NCI-H1092 treated with DMSO at 0.1 percent for 48 hours (cell line): ENCODE measurements at regions not wholly inside any gene's neighbourhood (a gene's known extent, or its start where the extent isn't known, plus 50 kb on each side); places are given as distances from the start of the nearest gene placed in this dataset.

ENCODE experiments used
- DNase-seq: peaks from one replicate; lab custom pipeline; 2025; lab: John Stamatoyannopoulos, UW

DNA sequence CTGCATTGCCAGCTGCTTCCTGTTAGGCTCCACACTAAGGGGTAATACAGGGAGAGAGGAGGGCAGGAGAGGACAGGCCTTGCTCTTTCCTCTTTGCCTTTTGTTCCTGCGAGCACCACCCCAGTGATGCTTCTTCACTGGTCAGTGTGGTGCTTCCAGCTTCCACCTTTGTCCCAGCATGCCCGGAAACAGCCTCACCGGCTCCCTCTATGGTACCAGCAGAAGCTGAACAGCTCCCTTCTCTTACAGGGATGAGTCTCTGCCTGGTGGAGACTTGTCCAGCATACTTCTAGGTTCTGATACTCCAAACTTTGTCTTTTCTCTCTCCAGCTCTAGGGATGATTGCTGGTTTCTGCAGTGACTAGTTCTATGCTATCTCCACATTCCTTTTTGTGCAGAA lies 413.3 kb downstream of the TSN start:
- no peak for DNase-seq

DNA sequence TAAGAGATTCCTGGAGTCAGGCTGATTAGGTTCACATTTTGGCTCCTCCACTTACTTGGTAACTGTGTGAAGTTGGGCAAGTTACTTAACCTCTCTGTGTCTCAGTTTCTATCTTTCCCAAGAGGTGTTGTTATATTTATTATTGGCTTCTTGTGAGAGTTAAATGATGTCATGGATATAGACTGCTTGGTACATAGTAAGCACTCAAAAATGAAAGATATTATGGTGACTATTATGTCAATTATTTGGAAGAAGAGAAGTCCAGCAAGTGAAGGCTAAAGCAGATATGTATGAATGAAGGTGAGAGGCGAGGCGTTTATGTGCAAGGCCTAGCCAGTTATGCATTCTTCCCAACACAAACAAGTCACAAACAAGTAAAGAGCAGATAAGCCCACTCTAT lies 417.4 kb downstream of the TSN start:
- no peak for DNase-seq

DNA sequence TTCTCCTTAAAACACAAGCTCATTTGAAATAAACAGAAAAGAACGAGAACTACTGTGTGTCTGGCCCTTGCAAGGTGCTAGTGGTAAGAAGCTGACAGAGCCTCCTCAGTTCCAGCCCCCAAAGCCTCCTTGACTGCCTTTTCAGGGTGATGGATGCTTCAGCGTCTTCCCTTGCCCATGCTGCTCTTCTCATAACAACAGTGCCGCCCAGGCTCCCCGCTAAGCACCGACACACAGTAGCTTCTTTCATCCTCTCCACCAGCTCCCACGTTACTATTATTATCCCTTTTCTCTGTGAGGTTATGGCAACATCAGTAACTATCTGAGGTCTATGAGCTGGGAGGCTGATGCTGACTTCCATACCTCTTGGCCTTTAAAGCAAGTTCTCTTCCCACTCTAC lies 418.6 kb downstream of the TSN start:
- no peak for DNase-seq

DNA sequence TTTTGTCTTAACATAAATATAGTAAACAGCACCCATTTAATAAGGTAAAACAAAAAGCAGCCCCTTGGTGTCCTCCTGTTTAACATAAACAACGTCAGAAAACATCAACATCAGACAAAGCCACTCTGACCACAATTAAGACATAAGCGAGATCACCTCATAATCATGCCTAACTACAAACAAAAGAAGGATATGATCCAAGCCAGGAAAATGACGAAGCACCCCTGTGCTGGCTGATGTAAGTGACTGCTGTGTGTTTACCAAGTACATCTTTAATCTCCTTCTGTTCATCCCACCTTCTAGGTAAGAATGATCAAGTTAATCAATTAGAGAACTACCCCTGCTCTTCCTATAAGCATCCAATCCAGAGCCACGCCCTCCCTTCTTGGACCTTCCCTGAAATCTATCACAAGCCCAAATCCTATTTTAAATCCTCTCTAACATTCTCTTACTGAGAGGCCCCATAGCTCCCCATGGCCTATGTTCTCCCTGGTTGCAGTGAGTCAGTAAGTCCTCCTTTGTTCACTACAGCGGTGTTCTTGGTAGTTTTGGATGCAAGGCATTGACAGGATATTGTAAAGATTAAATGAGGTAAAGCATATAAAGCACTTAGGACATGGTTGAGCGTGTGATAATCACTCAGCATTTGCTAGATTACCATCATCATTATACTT lies 424.2 kb downstream of the TSN start:
- DNase-seq: no peak

DNA sequence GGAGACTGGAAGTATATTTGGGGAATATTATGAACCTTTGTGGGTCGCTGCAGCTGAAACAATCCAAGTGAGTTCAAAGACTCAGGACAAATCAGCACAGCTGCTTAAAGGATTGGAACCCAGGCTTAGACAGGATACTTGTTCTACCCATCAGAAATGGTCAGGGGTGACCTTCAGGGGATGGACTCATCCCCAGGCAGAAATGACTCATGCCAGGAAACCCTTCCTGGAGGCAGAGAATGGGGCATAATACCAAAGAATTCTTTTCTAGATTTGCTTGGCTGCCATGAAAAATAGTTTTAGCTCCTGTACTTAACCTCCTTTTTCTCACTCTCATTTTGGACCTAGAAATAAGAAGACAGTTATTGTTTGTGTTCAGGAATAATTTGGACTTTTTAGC lies 425.5 kb downstream of the TSN start:
- no peak for DNase-seq

DNA sequence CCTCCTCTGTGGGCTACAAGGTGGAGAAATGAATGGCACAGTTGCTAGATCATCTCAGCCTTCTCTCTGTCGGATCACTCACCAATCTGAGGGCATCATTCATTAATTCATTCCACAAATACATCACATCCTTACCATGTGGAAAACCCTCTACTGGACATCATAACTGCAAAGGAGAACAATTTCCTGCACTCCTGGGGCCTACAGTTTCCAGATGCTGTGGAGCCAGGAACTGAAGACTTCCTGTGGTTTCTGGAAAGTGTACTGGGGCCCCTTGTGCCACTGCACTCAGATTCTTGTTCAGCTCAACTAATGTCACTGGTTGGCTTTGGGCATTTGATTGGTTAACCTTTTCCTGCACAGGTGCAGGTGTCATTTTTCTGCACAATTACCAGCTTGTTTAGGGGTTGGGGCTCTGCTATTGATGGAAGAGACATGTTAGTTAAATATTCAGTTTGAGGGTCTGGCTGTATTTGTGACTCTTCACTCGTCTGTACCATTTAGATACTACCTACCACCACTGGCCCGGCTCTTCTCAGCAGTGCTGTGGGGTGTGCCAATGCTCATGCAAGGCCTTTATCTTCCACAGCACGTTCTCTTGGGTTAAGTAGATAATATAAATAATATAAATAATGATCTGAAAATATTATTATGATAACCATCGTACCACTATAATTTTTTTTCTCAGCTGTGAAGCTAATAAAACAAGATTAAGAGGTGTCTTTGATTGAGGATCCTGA lies 427.3 kb downstream of the TSN start:
- no peak for DNase-seq

DNA sequence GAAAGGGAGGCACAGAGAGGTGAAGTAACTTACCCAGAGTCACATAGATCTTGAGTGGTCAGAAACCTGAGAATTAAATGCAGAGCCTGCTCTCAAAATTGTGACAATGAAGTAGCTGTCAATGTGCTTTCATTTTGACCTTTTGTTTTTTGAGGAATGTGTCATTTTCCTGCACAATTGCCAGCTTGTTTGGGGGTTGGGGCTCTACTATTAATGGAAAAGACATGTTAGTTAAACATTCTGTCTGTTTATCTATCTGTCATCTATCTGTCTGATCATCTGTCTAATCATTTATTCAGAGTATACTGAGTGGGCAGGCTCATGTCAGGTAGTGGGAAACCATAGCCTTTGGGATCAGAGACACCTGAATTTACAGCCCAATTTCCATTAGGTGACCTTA lies 428.4 kb downstream of the TSN start:
- no peak for DNase-seq

DNA sequence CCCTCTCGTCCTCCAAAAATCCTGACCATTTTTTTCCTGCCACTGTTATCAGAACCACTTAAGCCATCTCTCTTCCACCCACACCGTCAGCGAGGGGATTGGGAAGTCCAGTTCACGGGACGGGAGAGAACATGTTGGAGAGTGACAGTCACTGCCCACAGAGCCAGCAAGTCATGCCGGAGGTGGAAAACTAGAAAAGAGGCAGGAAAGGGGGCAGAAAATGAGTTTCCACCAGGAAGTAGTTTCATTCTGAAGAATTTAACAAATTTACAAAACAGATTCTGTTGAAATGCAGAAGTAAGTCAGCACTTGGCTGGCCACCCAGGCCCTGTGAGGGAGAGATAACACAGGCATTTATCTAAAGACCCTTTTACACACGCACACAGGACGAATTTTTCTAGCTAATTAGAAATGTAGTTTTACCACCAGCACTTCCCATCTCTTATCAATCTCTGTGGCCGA lies 431.3 kb downstream of the TSN start:
- no peak for DNase-seq

DNA sequence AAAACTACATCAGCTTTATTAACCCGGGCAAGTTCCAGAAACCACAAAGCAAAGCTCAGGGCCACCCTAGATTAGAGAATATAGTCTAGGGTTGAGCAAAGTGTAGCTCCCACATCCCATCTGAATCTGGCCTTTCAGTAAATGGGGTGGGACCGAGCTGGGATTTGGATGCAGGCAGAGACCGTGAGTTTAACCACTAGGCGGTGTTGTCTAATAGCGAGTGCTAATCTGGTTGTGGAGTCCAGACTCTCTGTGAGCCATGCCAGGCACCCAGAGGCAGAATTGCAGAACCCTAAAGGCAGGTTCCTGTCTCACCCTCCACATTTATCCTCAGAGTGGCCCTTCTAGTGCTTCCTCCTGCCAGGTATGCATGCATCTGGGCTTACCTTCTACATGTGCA lies 435.9 kb downstream of the TSN start:
- peak; percentile 1 for DNase-seq

DNA sequence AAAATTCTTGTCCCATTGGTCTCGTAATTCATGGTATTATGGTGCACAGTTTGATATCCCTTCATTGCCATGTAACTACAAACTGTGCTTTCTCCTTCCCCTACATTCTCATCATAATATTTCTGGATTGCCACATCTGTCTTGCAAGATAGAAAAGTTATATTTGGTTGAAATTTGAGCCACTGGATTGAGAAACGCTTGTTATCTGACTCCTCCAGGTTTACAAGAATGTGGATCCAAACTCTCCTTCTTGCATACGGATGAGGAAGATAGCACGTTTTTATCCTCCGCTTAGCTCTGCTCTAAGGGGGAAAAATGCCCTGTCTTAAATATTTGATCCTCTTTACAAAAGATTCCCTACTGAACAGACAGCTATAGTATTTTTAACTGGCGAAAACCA lies 438.2 kb downstream of the TSN start:
- no peak for DNase-seq

DNA sequence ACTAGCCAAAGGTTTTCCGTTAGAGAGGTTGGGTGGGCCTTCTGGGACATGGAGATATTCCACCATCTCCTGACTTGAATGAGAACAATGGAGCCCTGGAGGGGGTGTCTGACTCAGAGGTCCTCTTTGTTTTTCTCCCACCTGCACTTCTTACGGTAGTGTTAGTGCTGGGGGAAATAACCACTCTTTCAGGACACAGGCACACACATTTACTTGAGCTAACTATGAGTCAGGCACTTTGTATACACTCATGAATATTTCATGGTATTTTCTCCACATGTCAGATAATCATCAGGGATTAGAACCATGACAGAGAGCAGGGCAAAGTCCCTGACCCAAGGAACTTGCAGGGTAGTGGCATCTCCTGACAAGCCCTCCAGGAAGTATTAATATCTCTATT lies 439.1 kb downstream of the TSN start:
- no peak for DNase-seq

DNA sequence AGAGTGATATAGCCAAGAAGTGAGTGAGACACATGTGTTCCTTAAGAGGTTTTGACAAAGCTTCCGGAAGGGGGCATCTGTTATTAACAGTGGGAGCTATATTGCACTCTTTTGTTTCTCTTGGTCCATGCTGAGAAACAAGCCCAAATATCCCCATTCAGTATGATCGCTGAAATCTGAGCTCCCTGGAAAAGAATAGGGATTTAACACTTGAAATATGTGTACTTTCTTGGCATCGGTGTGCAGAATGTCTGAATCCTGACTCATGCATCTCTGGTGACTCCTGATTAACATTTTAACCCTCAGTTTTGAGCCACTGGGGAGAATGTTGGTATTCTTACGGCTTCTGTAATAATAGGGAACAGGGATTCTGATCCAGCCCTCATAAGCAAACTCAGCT lies 448.1 kb downstream of the TSN start:
- peak; percentile 42 for DNase-seq

DNA sequence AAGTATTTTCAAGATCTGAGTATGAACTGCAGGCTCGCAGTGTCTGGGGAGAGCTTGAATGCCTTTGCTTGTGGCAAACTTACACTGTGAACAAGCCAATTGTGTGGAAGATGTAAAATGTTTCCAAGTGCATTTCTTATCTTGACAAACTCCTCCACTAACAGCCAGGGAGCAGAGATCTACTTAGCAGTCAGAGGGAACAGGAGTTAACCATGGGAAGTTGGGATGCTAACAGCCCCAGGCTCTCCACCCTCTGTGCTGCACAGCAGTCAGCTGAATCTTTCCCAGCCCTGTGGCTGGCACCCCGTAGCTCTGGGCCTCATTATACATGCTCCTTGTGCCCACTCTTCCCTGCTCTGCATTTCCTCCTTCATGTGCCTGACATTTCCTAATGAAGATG lies 450.2 kb downstream of the TSN start:
- DNase-seq: no peak

DNA sequence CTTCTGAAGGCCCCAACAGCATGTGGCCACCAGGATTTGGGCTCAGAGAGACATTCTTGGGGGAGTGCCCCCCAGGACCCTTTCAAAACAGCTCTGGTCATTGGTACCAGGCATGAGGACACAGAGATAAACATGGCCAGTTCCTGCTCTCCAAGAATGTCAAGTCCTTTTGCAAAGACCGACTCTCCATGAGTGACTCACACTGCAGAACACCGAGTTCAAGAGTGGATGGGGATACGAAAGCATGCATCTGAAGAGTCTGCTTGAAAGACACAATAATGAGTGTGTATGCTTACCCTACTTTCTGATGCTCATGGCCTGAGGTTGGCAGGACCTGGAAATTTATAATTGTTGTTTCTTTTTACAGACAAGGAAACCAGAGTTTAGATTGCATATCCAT lies 450.6 kb downstream of the TSN start:
- no peak for DNase-seq

DNA sequence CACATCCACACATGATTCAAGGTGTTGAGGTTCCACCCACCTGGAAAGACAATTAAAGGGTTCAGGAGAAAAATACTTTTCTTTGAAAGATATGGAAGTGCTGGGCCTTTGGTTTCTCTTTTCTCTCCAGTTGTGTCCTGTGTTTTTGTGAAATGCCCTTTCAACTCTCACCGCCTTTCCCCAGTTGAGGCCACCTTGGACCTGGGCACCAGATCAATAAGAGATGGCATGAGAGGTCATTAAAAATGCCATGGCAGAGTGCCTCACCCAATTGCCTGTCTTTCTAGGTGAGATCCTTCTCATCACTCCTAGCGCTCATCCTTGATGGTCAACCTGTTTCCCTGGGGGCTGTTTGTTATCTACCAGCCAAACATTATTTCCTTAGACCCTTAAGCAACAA lies 453.9 kb downstream of the TSN start:
- no peak for DNase-seq

DNA sequence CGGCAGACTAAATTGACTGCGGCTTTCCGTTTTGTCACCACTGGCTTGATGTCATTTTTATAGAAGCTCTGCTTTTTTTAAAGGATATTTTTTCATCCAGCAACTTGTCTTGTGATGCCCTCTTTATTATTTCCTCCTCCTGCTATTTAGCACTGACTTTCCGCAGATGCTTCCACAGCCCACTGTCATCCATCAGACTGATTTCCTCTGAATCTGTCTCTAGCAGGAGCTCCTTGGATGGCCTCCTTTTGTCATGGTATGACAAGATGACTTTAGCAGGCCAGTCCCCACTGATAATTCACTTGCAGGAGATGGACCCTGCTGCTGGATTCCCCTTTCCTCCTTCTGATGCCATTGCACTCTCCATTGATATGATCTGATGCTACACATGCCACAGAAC lies 454.6 kb downstream of the TSN start:
- DNase-seq: no peak

DNA sequence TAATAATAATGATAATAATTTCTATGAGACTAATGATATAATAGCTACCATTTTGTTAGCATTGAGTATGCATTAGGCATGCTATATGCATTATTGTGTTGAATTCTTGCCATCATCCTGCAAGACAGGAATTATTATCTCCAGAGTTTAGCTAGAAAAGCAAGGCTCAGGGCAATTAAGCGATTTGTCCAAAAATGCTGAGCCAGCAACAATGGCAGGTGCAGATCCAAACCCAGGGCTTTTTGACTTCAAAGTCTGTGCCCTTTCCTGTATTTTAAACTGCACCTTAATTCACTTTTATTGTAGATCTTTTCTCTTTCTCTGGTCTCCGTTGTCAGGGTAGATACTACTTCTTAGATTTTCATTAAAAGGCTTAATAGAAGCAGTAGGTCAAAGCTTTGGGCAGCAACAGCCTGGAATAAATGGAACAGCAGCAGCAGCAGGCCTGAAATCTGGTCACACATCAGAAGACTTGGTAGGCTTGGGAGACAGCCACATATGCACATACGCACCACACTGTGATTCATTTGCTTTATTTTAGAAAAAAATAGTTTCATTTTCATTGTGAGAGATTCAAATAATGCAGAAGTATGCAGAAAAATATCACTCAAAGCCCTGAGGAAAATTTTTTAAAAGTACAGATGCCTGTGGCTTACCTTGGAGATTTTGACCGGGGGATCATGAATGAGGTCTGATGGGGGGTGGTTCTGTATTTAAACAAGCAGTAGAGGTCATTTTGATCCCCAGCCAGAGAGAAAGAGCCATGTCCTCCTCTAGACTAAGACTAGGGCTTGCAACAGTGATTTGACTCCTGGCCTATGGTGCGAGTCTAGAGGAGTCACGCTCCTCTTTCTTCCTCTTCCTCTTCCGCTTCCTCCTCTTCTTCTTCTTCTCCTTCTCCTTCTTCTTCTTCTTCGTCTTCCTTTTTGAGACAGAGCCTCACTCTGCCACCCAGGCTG lies 455.7 kb downstream of the TSN start:
- no peak for DNase-seq

DNA sequence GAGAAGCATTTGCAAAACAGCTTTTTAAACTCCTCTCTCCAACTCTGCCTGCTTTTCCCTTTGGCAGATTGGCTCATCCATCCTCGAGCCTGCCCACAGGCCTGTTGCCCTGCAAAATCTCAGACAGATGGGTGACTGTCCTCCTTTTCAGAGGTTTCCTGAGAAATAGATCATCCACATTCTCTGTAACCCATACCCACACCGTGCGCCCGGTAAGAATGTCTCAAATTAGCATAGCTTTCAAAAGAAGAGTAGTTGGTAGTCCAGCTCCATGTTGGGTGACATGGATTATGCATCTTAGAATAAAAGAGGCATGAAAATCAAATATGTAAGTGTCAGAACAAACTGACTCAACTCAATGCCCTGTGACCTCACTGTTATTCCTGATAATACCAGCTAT lies 457.9 kb downstream of the TSN start:
- no peak for DNase-seq

DNA sequence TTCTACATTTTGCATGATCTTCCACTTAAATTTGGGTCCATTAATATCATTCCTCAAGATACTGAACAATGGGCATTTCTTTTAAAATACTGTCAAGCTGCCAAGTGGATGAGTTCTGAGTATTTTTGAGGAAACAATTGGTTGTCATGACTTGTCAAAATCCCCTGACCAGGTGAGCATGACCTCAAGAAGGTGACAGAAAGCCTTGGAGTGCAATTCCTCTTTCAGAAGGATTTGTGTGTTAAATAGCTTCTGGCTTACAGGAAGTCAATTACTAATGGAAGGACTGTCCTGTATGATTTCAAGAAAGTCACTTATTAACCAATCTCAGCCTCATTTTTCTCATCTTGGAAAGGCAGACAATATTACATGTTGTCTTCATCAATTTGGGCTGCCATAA lies 460.6 kb downstream of the TSN start:
- no peak for DNase-seq

DNA sequence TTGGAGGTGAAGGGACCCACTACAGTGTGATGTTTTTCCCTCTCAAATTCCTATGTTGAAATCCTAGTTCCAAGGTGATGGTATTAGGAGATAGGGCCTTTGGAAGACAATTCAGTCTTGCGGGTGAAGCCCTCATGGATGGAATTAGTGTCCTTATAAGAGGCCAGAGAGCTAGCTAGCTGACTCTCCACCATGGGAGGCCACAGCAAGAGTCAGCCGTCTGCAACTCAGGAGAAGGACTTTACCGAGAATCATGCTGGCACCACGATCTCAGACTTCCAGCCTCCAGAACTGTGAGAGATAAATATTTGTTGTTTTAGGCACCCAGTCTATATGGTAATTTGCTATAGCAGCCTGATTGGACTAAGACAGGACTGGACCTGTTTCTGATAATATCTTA lies 461.4 kb downstream of the TSN start:
- DNase-seq: no peak

DNA sequence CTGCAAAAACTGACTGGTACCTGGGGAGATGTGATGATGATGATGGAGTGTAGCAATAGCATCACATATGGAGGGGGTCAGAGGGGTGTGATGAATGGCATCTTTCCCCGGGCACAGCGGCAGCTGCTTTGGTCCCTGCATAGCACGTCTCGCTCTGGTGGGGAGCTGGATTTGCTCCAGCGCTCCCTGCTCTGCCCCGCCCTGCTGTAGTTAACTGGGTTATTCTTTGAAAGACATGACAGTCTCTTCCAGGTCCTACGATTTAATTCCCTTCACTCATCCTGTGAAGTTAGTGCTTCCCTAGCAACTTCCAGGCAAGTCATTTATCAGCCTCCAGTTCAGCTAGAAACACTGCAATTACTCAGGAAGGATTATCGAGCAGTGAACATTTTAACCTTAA lies 463.1 kb downstream of the TSN start:
- no peak for DNase-seq

DNA sequence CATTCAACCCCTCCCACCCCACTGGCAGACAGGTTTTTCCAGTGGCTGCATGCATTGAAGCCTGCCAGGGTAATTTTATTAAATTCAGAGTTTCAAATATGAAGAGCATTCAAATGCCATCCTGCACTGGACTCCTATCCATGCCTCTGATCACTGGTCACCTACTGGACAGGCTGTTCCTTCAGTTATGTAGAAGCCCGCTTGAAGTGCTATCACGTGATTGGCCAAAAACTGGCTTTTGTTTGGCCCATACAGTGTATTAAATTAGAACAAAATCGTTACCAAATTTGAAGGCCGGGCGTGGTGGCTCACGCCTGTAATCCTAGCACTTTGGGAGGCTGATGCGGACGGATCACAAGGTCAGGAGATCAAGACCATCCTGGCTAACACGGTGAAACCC lies 464.1 kb downstream of the TSN start:
- DNase-seq: no peak

DNA sequence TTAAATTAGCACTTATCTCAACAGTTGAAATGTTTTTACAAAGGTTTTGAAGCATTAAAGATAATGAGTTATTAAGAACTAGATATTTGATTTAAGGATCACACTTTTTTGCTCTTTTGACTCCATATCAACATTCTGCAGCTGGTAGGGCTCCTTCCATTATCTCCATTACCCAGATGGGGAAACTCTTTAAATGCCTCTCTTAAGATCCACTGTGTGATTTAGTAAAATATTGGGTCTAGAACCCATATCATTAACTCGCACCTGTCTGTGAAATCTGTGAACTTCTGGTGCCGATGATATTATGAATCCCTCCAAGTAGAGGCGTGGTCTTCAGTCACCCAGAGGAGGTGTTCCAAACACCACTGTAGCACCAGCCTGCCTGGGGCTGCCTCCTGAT lies 466.2 kb downstream of the TSN start:
- no peak for DNase-seq
